K562 (cell line): ENCODE measurements at regions not wholly inside any gene's neighbourhood (a gene's known extent, or its start where the extent isn't known, plus 50 kb on each side); places are given as distances from the start of the nearest gene placed in this dataset.

Source experiments
- ATAC-seq: fragments of 200-7000 bp; cut with Tn5 transposase; 3 replicates; pipeline ENCODE4 v1.9.1; 2020; ENCODE audit warnings: moderate library complexity
- BruUV-seq: library from RNA; stranded (reverse); fragments of 400-500 nt; replicated peaks from 2 replicates; lab custom pipeline; 2021; lab: Mats Ljungman, UMichigan
- CTCF ChIA-PET: fragments of 300-600 bp; formaldehyde crosslinking; extraction: SDS; loops from one replicate; lab custom pipeline; 2021; ENCODE audit warnings: low intra/inter-chr PET ratio; lab: Yijun Ruan, JAX
- POLR2A ChIA-PET: fragments of 300-600, 350-650 bp; sonication (Branson Sonifier 250); formaldehyde crosslinking; extraction: SDS; loops from one replicate; lab custom pipeline; 2021; ENCODE audit warnings: antibody characterized with exemption, inconsistent platforms; lab: Yijun Ruan, JAX
- DNase-seq, 4 experiments: peaks; one replicate each; pipeline versions ENCODE4 v3.0.0 to v3.0.0-alpha.2; 2011 to 2018; ENCODE audit warnings: low spot score in 3 of 4, mixed read lengths in 3 of 4; ENCODE audit errors: extremely low read depth in 1 of 4
- FAIRE-seq: peaks from 2 replicates; lab custom pipeline; 2011; peaks lifted over from hg19 to GRCh38; lab: Jason Lieb, UNC
- H2AFZ ChIP-seq: 2 replicates; pipeline ENCODE4 v1.6.0; 2011; ENCODE audit warnings: low read depth, low read length, control low read depth, inconsistent platforms
- H3K27ac ChIP-seq: fragments of 200-600 bp; 3 replicates; pipeline ENCODE4 v1.8.0; 2011; ENCODE audit warnings: low read depth, mild to moderate bottlenecking, control low read depth, inconsistent platforms, low read length, moderate library complexity, mixed read lengths; ENCODE audit errors: extremely low read depth
- H3K27me3 ChIP-seq, 2 experiments: fragments of 300-600 bp in 1 of 2; 2 replicates in 1 of 2; 3 replicates in 1 of 2; pipeline versions ENCODE4 v1.6.0 to v1.8.0; 2011; ENCODE audit warnings: inconsistent platforms in 2 of 2, low read length in 2 of 2, mild to moderate bottlenecking in 1 of 2, mixed read lengths in 1 of 2, moderate library complexity in 1 of 2; ENCODE audit not compliant: control insufficient read depth in 2 of 2, insufficient read depth in 2 of 2
- H3K36me3 ChIP-seq: fragments of 300-600 bp; 3 replicates; pipeline ENCODE4 v1.8.0; 2011; ENCODE audit warnings: mild to moderate bottlenecking, low read length, inconsistent platforms; ENCODE audit not compliant: control insufficient read depth, insufficient read depth
- H3K4me1 ChIP-seq, 2 experiments: fragments of 200-600 bp in 1 of 2; replicated peaks in 1 of 2; 2 replicates in 1 of 2; 3 replicates in 1 of 2; pipeline versions ENCODE4 v1.5.1 to v1.8.0; 2011; ENCODE audit warnings: inconsistent platforms in 2 of 2, low read length in 2 of 2, mild to moderate bottlenecking in 1 of 2, mixed read lengths in 1 of 2, moderate library complexity in 1 of 2; ENCODE audit not compliant: control insufficient read depth in 2 of 2, insufficient read depth in 2 of 2
- H3K4me2 ChIP-seq: 2 replicates; pipeline ENCODE4 v1.6.1; 2011; ENCODE audit warnings: low read length, control low read depth, inconsistent platforms, mixed read lengths; ENCODE audit not compliant: insufficient read depth
- H3K4me3 ChIP-seq: fragments of 200-600 bp; sonication (generic), shearing (Covaris generic); 2 replicates; pipeline ENCODE4 v1.5.1; 2016; ENCODE audit warnings: control low read depth, inconsistent platforms
- H3K79me2 ChIP-seq: fragments of 200-600 bp; 3 replicates; pipeline ENCODE4 v1.8.0; 2011; ENCODE audit warnings: low read length, inconsistent platforms; ENCODE audit not compliant: control insufficient read depth, insufficient read depth
- H3K9ac ChIP-seq, 2 experiments: 2 replicates each; pipeline versions ENCODE4 v1.6.0 to v1.6.1; 2011; ENCODE audit warnings: low read depth in 2 of 2, low read length in 2 of 2, control low read depth in 1 of 2, inconsistent platforms in 1 of 2, mild to moderate bottlenecking in 1 of 2, mixed read lengths in 1 of 2; ENCODE audit not compliant: insufficient read depth in 1 of 2
- H3K9me1 ChIP-seq: one replicate; pipeline ENCODE4 v1.6.0; 2011; ENCODE audit warnings: inconsistent platforms, mild to moderate bottlenecking, low read length, moderate library complexity; ENCODE audit not compliant: control insufficient read depth, insufficient read depth
- H3K9me3 ChIP-seq: replicated peaks from 2 replicates; pipeline ENCODE4 v1.5.1; 2011; ENCODE audit warnings: low read depth, low read length, inconsistent platforms; ENCODE audit not compliant: control insufficient read depth, insufficient read depth
- H4K20me1 ChIP-seq: replicated peaks from 2 replicates; pipeline ENCODE4 v1.6.1; 2011; ENCODE audit warnings: low read length, inconsistent platforms, mixed read lengths; ENCODE audit not compliant: control insufficient read depth, insufficient read depth
- ARNT ChIP-seq, 2 experiments: fragments of 450-650 bp; IDR thresholded peaks; 2 replicates each; pipeline ENCODE4 v1.6.1; 2016; ENCODE audit warnings: mild to moderate bottlenecking in 1 of 2
- CBFA2T2 ChIP-seq: fragments of 450-650 bp; conservative IDR thresholded peaks from 2 replicates; pipeline ENCODE4 v1.6.1; 2017; ENCODE audit warnings: mild to moderate bottlenecking
- FOXA1 ChIP-seq: fragments of 450-650 bp; IDR thresholded peaks from 2 replicates; pipeline ENCODE4 v1.6.1; 2016; ENCODE audit warnings: mild to moderate bottlenecking, borderline replicate concordance
- FOXA3 ChIP-seq, 2 experiments: fragments of 450-650 bp in 1 of 2; sonication (generic) in 1 of 2; formaldehyde crosslinking; IDR thresholded peaks in 1 of 2; conservative IDR thresholded peaks in 1 of 2; 2 replicates each; pipeline versions ENCODE4 v1.4.0 to v1.8.0; 2020 to 2022; ENCODE audit warnings: mild to moderate bottlenecking in 2 of 2, missing genetic modification reagents in 1 of 2
- GTF3C2 ChIP-seq: IDR thresholded peaks from 3 replicates; pipeline ENCODE4 v1.6.1; 2011; ENCODE audit warnings: borderline replicate concordance, mild to moderate bottlenecking, moderate library complexity; ENCODE audit not compliant: insufficient read length; ENCODE audit errors: extremely low read depth
- HDAC1 ChIP-seq, 2 experiments: fragments of 450-650 bp; IDR thresholded peaks; 2 replicates each; pipeline ENCODE4 v1.6.1; 2016 to 2017; ENCODE audit warnings: inconsistent platforms in 1 of 2, mild to moderate bottlenecking in 1 of 2, moderate library complexity in 1 of 2
- JUND ChIP-seq, 2 experiments: IDR thresholded peaks; 2 replicates in 1 of 2; 3 replicates in 1 of 2; pipeline ENCODE4 v1.6.1; 2011; ENCODE audit warnings: borderline replicate concordance in 2 of 2, low read depth in 2 of 2, low read length in 2 of 2, improper control_type of control experiment in 1 of 2, missing biosample characterization in 1 of 2, missing genetic modification characterization in 1 of 2, missing genetic modification reagents in 1 of 2
- MEIS2 ChIP-seq: fragments of 450-650 bp; IDR thresholded peaks from 2 replicates; pipeline ENCODE4 v1.6.1; 2014; ENCODE audit warnings: mild to moderate bottlenecking; ENCODE audit not compliant: partially characterized antibody
- MIER1 ChIP-seq: fragments of 450-650 bp; IDR thresholded peaks from 2 replicates; pipeline ENCODE4 v1.6.1; 2016; ENCODE audit warnings: antibody characterized with exemption, mild to moderate bottlenecking, low read depth
- MXD1 ChIP-seq: fragments of 250-450 bp; sonication (Bioruptor Pico); IDR thresholded peaks from 2 replicates; pipeline ENCODE4 v1.8.0; 2021; ENCODE audit warnings: borderline replicate concordance, mild to moderate bottlenecking, moderate library complexity; ENCODE audit not compliant: poor library complexity, severe bottlenecking
- POLR2H ChIP-seq: IDR thresholded peaks from 2 replicates; pipeline ENCODE4 v1.6.1; 2016; ENCODE audit warnings: missing genetic modification characterization, low read depth, mild to moderate bottlenecking, control low read depth, missing compliant biosample characterization, moderate library complexity
- RBM14 ChIP-seq: fragments of 200-400 bp; formaldehyde crosslinking; IDR thresholded peaks from 2 replicates; pipeline ENCODE4 v1.6.1; 2018; ENCODE audit warnings: low read depth, mild to moderate bottlenecking, low read length, moderate library complexity, borderline replicate concordance; ENCODE audit not compliant: insufficient read depth
- RBM17 ChIP-seq: fragments of 200-400 bp; formaldehyde crosslinking; IDR thresholded peaks from 2 replicates; pipeline ENCODE4 v1.6.1; 2017; ENCODE audit warnings: low read depth, mild to moderate bottlenecking, low read length, borderline replicate concordance
- SAFB ChIP-seq: fragments of 200-400 bp; formaldehyde crosslinking; IDR thresholded peaks from 2 replicates; pipeline ENCODE4 v1.6.1; 2017; ENCODE audit warnings: low read depth, low read length, borderline replicate concordance
- ZKSCAN1 ChIP-seq: fragments of 150-350 bp; IDR thresholded peaks from 2 replicates; pipeline ENCODE4 v1.6.1; 2016; ENCODE audit warnings: low read depth, low read length
- ZNF3 ChIP-seq: fragments of 250-450 bp; sonication (Bioruptor Pico); IDR thresholded peaks from 2 replicates; pipeline ENCODE4 v1.5.0; 2021; ENCODE audit warnings: mild to moderate bottlenecking, moderate library complexity
- WGBS: fragments of 100-300 bp; shearing (Covaris generic); methylation state at CpG from one replicate; pipeline ENCODE4 v1.1.6; 2016; ENCODE audit warnings: low coverage, mixed read lengths; ENCODE audit not compliant: insufficient coverage; ENCODE audit errors: missing lambda C conversion rate; 5-methylcytosine and 5-hydroxymethylcytosine counted together
- in situ Hi-C: fragments of 300-500 bp; cut with MboI; formaldehyde crosslinking; loops from 4 replicates; pipeline ENCODE4 v1.15.0; 2018; ENCODE audit warnings: inconsistent platforms, mixed read lengths
- intact Hi-C: fragments of 100-400 bp; cut with micrococcal nuclease; formaldehyde crosslinking; loops from 2 replicates; pipeline ENCODE4 v1.14.2; 2022

DNA sequence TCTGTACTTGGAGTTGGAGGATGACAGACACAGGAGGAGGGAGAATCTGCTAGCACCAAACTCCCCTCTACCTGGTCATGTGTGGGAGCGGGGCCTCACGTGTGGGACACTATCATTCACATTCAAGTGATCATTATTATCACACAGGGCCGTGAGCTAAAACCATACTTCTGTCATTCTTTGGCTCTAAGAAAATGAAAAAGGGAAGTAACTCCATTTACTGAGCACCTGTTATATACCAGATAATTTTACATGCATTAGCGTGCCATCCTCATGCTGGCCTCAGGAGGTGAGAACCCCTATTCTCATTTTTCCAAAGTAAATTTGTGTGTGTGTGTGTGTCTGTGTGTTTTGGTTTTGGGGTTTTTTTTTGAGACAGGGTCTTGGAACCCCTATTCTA is 150.1 kb downstream of the GLI2 start:
- BruUV-seq, result no TSS peak
- FAIRE-seq (no peak), ATAC-seq (no peak), DNase-seq (no peak)
- Histone ChIP-seq H3K9me1 (no peaks in the 10 kb centered on the region), H3K4me1 (peaks cover 0 to 8% of the 10 kb centered on the region in 2 experiments; a peak in 1 of 5 replicates), H3K9me3 (no peaks in the 10 kb centered on the region), H3K27me3 (peaks cover 46 to 80% of the 10 kb centered on the region in 2 experiments), H3K4me3 (no peak overlapping the region), H3K36me3 (no peaks in the 10 kb centered on the region), H3K4me2 (no peak overlapping the region), H3K79me2 (no peaks in the 10 kb centered on the region), H2AFZ (no peak overlapping the region), H3K27ac (no peak overlapping the region), H4K20me1 (peaks cover 6% of the 10 kb centered on the region), H3K9ac (no peak overlapping the region)
- 5% methylated on average over 3 of the region's 4 CpGs for WGBS
- intact Hi-C loops, result loop anchor here (10.0 kb wide), 1 partner anchor 189 kb away; no protein-coding TSS in a partner anchor
- POLR2A ChIA-PET, result no interaction called here
- TF ChIP-seq MEIS2, result no peak
- TF ChIP-seq MXD1, result no peak
- TF ChIP-seq POLR2H (tag), result no peak
- no peak for TF ChIP-seq SAFB
- TF ChIP-seq HDAC1 (IDR thresholded peaks at IDR 0.05), result no peak
- no peak for TF ChIP-seq FOXA3 (CRISPR knock-in tag; conservative IDR thresholded peaks at IDR 0.05 in 1 of 2, IDR thresholded peaks at IDR 0.05 in 1 of 2)
- no peak for TF ChIP-seq RBM14
- no peak for TF ChIP-seq MIER1
- TF ChIP-seq GTF3C2, result no peak
- no peak for TF ChIP-seq FOXA1
- no peak for TF ChIP-seq ZNF3 (CRISPR knock-in tag)
- no peak for TF ChIP-seq CBFA2T2
- TF ChIP-seq RBM17, result no peak
- no peak for TF ChIP-seq ZKSCAN1
- no peak for TF ChIP-seq ARNT (IDR thresholded peaks at IDR 0.05)
- TF ChIP-seq JUND (IDR thresholded peaks at IDR 0.05; ENCODE audit: borderline replicate concordance, low read depth, low read length), result no peak
- no peak for TF ChIP-seq JUND (tag; IDR thresholded peaks at IDR 0.05; ENCODE audit: borderline replicate concordance, low read depth, low read length)
- in situ Hi-C loops, result no loop called here
- CTCF ChIA-PET, result no interaction called here
